ENCODE measurements at regions not wholly inside any gene's neighbourhood (a gene's known extent, or its start where the extent isn't known, plus 50 kb on each side); places are given as distances from the start of the nearest gene placed in this dataset.
A peak's percentile ranks its signal among the peaks of the same experiment; 100 is the strongest.

GRCh38 chr13:64935441-64935840 is 2294.7 kb downstream of the PCDH9 start:
- H2AFZ ChIP-seq (ENCODE audit: insufficient read depth, low read length, poor library complexity) = no peak overlapping the region
- H4K8ac ChIP-seq (ENCODE audit: low read depth, low read length) = no peak overlapping the region
- no peak overlapping the region for H3K23ac ChIP-seq (ENCODE audit: low read length)
- H3K4ac ChIP-seq (ENCODE audit: low read depth, low read length) = no peak overlapping the region
- no peak overlapping the region for H4K12ac ChIP-seq (ENCODE audit: low read depth, low read length)
- DNase-seq = no peak
- H3K14ac ChIP-seq (ENCODE audit: low read length) = no peak overlapping the region
- no peak overlapping the region for H3K18ac ChIP-seq (ENCODE audit: low read length)
- no peak overlapping the region for H4K91ac ChIP-seq (ENCODE audit: low read depth, low read length)
- peak overlapping the region; percentile 53 for H3K27ac ChIP-seq (ENCODE audit: low read depth, low read length)
- no peak overlapping the region for H3K4me2 ChIP-seq (ENCODE audit: low read length)
- H3K36me3 ChIP-seq (ENCODE audit: control insufficient read depth in 1 of 2, insufficient read depth in 2 of 2, low read length in 2 of 2) = peaks cover 0 to under 1% of the 10 kb centered on the region in 2 experiments
- no peaks in the 10 kb centered on the region for H3K79me2 ChIP-seq (ENCODE audit: control insufficient read depth, insufficient read depth, low read length, poor library complexity)
- H2AK5ac ChIP-seq (ENCODE audit: low read length) = no peak overlapping the region
- no peaks in the 10 kb centered on the region for H3K9me3 ChIP-seq (ENCODE audit: insufficient read depth, low read depth, low read length)
- no peak overlapping the region for H2BK5ac ChIP-seq (ENCODE audit: low read depth, low read length, poor library complexity)
- H3K9ac ChIP-seq (ENCODE audit: low read length) = no peak overlapping the region
- H3K4me1 ChIP-seq (ENCODE audit: control insufficient read depth in 1 of 2, insufficient read depth in 2 of 2, low read length in 2 of 2) = no peaks in the 10 kb centered on the region
- no peaks in the 10 kb centered on the region for H3K27me3 ChIP-seq (ENCODE audit: insufficient read depth, low read length)
- peaks cover 9% of the 10 kb centered on the region for H3K79me1 ChIP-seq (ENCODE audit: low read length)
- H2BK120ac ChIP-seq (ENCODE audit: insufficient read depth, low read length, poor library complexity) = no peak overlapping the region
- H3K4me3 ChIP-seq (ENCODE audit: low read depth, low read length) = no peak overlapping the region
- no peak overlapping the region for H2BK12ac ChIP-seq (ENCODE audit: low read length)

GRCh38 chr13:64934569-64935362 is 2295.4 kb downstream of the PCDH9 start:
- Histone ChIP-seq H3K27me3 (ENCODE audit: insufficient read depth, low read length) (no peaks in the 10 kb centered on the region), H3K18ac (ENCODE audit: low read length) (no peak overlapping the region), H2BK120ac (ENCODE audit: insufficient read depth, low read length, poor library complexity) (peak overlapping the region; percentile 76), H4K8ac (ENCODE audit: low read depth, low read length) (no peak overlapping the region), H3K27ac (ENCODE audit: low read depth, low read length) (peak overlapping the region; percentile 92), H4K91ac (ENCODE audit: low read depth, low read length) (no peak overlapping the region), H2AFZ (ENCODE audit: insufficient read depth, low read length, poor library complexity) (no peak overlapping the region), H2AK5ac (ENCODE audit: low read length) (no peak overlapping the region), H3K9me3 (ENCODE audit: insufficient read depth, low read depth, low read length) (no peaks in the 10 kb centered on the region), H3K23ac (ENCODE audit: low read length) (no peak overlapping the region), H3K36me3 (ENCODE audit: control insufficient read depth in 1 of 2, insufficient read depth in 2 of 2, low read length in 2 of 2) (peaks cover 0 to 3% of the 10 kb centered on the region in 2 experiments), H3K4me2 (ENCODE audit: low read length) (no peak overlapping the region), H3K14ac (ENCODE audit: low read length) (no peak overlapping the region), H3K9ac (ENCODE audit: low read length) (no peak overlapping the region), H3K79me2 (ENCODE audit: control insufficient read depth, insufficient read depth, low read length, poor library complexity) (peaks cover 2% of the 10 kb centered on the region), H4K12ac (ENCODE audit: low read depth, low read length) (no peak overlapping the region), H2BK5ac (ENCODE audit: low read depth, low read length, poor library complexity) (no peak overlapping the region), H3K4ac (ENCODE audit: low read depth, low read length) (no peak overlapping the region), H2BK12ac (ENCODE audit: low read length) (no peak overlapping the region), H3K4me3 (ENCODE audit: low read depth, low read length) (no peak overlapping the region), H3K79me1 (ENCODE audit: low read length) (peaks cover 14% of the 10 kb centered on the region), H3K4me1 (ENCODE audit: control insufficient read depth in 1 of 2, insufficient read depth in 2 of 2, low read length in 2 of 2) (peaks cover 0 to 2% of the 10 kb centered on the region in 2 experiments)
- no peak for DNase-seq
- no CpG with 5 or more reads among the region's 5 CpGs for WGBS (ENCODE audit: extremely low coverage, insufficient coverage, insufficient read length)

GRCh38 chr13:64930636-64931035 is 2299.5 kb downstream of the PCDH9 start:
- no peak overlapping the region for H4K12ac ChIP-seq (ENCODE audit: low read depth, low read length)
- no peak overlapping the region for H3K27ac ChIP-seq (ENCODE audit: low read depth, low read length)
- no peak overlapping the region for H3K9ac ChIP-seq (ENCODE audit: low read length)
- H3K79me2 ChIP-seq (ENCODE audit: control insufficient read depth, insufficient read depth, low read length, poor library complexity) = peaks cover 5% of the 10 kb centered on the region
- peak overlapping the region; percentile 97 for H2BK5ac ChIP-seq (ENCODE audit: low read depth, low read length, poor library complexity)
- no peak overlapping the region for H3K23ac ChIP-seq (ENCODE audit: low read length)
- H3K27me3 ChIP-seq (ENCODE audit: insufficient read depth, low read length) = no peaks in the 10 kb centered on the region
- DNase-seq = no peak
- H3K79me1 ChIP-seq (ENCODE audit: low read length) = peaks cover 26% of the 10 kb centered on the region
- H2BK120ac ChIP-seq (ENCODE audit: insufficient read depth, low read length, poor library complexity) = peak overlapping the region; percentile 97
- no peak overlapping the region for H2AFZ ChIP-seq (ENCODE audit: insufficient read depth, low read length, poor library complexity)
- H2AK5ac ChIP-seq (ENCODE audit: low read length) = no peak overlapping the region
- H2BK12ac ChIP-seq (ENCODE audit: low read length) = peak overlapping the region; percentile 97
- H4K91ac ChIP-seq (ENCODE audit: low read depth, low read length) = peak overlapping the region; percentile 97
- H3K18ac ChIP-seq (ENCODE audit: low read length) = peak overlapping the region; percentile 88
- peaks cover 0 to 3% of the 10 kb centered on the region in 2 experiments for H3K36me3 ChIP-seq (ENCODE audit: control insufficient read depth in 1 of 2, insufficient read depth in 2 of 2, low read length in 2 of 2)
- H4K8ac ChIP-seq (ENCODE audit: low read depth, low read length) = no peak overlapping the region
- H3K4ac ChIP-seq (ENCODE audit: low read depth, low read length) = peak overlapping the region; percentile 62
- H3K4me2 ChIP-seq (ENCODE audit: low read length) = no peak overlapping the region
- peak overlapping the region; percentile 82 for H3K14ac ChIP-seq (ENCODE audit: low read length)
- H3K4me3 ChIP-seq (ENCODE audit: low read depth, low read length) = no peak overlapping the region
- H3K4me1 ChIP-seq (ENCODE audit: control insufficient read depth in 1 of 2, insufficient read depth in 2 of 2, low read length in 2 of 2) = peaks cover 3 to 6% of the 10 kb centered on the region in 2 experiments
- no peaks in the 10 kb centered on the region for H3K9me3 ChIP-seq (ENCODE audit: insufficient read depth, low read depth, low read length)

GRCh38 chr13:64928696-64929499 is 2301.2 kb downstream of the PCDH9 start:
- Histone ChIP-seq H3K36me3 (ENCODE audit: control insufficient read depth in 1 of 2, insufficient read depth in 2 of 2, low read length in 2 of 2) (peaks cover 0 to 3% of the 10 kb centered on the region in 2 experiments), H2BK12ac (ENCODE audit: low read length) (peak overlapping the region; percentile 97), H2BK120ac (ENCODE audit: insufficient read depth, low read length, poor library complexity) (peak overlapping the region; percentile 98), H3K9ac (ENCODE audit: low read length) (no peak overlapping the region), H4K8ac (ENCODE audit: low read depth, low read length) (peak overlapping the region; percentile 90), H4K12ac (ENCODE audit: low read depth, low read length) (peak overlapping the region; percentile 52), H3K18ac (ENCODE audit: low read length) (peak overlapping the region; percentile 92), H3K79me2 (ENCODE audit: control insufficient read depth, insufficient read depth, low read length, poor library complexity) (peaks cover 5% of the 10 kb centered on the region), H4K91ac (ENCODE audit: low read depth, low read length) (peak overlapping the region; percentile 100), H3K27ac (ENCODE audit: low read depth, low read length) (peak overlapping the region; percentile 99), H3K9me3 (ENCODE audit: insufficient read depth, low read depth, low read length) (no peaks in the 10 kb centered on the region), H3K4me3 (ENCODE audit: low read depth, low read length) (no peak overlapping the region), H3K4me2 (ENCODE audit: low read length) (no peak overlapping the region), H2BK5ac (ENCODE audit: low read depth, low read length, poor library complexity) (peak overlapping the region; percentile 100), H3K23ac (ENCODE audit: low read length) (no peak overlapping the region), H3K14ac (ENCODE audit: low read length) (peak overlapping the region; percentile 94), H2AK5ac (ENCODE audit: low read length) (peak overlapping the region; percentile 96), H2AFZ (ENCODE audit: insufficient read depth, low read length, poor library complexity) (peak overlapping the region; percentile 43), H3K4me1 (ENCODE audit: control insufficient read depth in 1 of 2, insufficient read depth in 2 of 2, low read length in 2 of 2) (peaks cover 3 to 6% of the 10 kb centered on the region in 2 experiments), H3K27me3 (ENCODE audit: insufficient read depth, low read length) (no peaks in the 10 kb centered on the region), H3K4ac (ENCODE audit: low read depth, low read length) (peak overlapping the region; percentile 93), H3K79me1 (ENCODE audit: low read length) (peaks cover 28% of the 10 kb centered on the region)
- WGBS (ENCODE audit: extremely low coverage, insufficient coverage, insufficient read length) = no CpG with 5 or more reads among the region's 3 CpGs
- peak; percentile 53 to 92 for DNase-seq
